Loucy (cell line): ENCODE measurements at regions not wholly inside any gene's neighbourhood (a gene's known extent, or its start where the extent isn't known, plus 50 kb on each side); places are given as distances from the start of the nearest gene placed in this dataset.

Source experiments
- EZH2phosphoT487 ChIP-seq: fragments of 200-600 bp; IDR thresholded peaks from 2 replicates; pipeline ENCODE4 v1.6.1; 2018; ENCODE audit warnings: antibody characterized with exemption, mild to moderate bottlenecking, moderate library complexity, borderline replicate concordance
- TF ChIP-seq, protein P1 (sequence below): fragments of 200-600 bp; sonication (generic); conservative IDR thresholded peaks from 2 replicates; pipeline ENCODE4 v1.5.1; 2014; ENCODE audit warnings: mild to moderate bottlenecking, antibody characterized with exemption, low read length

GRCh38 chr2:145753966-145754365 lies 1234.0 kb upstream of the ZEB2 start:
- TF ChIP-seq, protein P1, sequence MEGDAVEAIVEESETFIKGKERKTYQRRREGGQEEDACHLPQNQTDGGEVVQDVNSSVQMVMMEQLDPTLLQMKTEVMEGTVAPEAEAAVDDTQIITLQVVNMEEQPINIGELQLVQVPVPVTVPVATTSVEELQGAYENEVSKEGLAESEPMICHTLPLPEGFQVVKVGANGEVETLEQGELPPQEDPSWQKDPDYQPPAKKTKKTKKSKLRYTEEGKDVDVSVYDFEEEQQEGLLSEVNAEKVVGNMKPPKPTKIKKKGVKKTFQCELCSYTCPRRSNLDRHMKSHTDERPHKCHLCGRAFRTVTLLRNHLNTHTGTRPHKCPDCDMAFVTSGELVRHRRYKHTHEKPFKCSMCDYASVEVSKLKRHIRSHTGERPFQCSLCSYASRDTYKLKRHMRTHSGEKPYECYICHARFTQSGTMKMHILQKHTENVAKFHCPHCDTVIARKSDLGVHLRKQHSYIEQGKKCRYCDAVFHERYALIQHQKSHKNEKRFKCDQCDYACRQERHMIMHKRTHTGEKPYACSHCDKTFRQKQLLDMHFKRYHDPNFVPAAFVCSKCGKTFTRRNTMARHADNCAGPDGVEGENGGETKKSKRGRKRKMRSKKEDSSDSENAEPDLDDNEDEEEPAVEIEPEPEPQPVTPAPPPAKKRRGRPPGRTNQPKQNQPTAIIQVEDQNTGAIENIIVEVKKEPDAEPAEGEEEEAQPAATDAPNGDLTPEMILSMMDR = no peak
- TF ChIP-seq EZH2phosphoT487 = no peak
